Activated CD8-positive, alpha-beta T cell treated with anti-CD3 and anti-CD28 coated beads for 36 hours (primary cell): ENCODE measurements at regions not wholly inside any gene's neighbourhood (a gene's known extent, or its start where the extent isn't known, plus 50 kb on each side); places are given as distances from the start of the nearest gene placed in this dataset.

Experiments
- ATAC-seq: fragments of 200-7000 bp; cut with Tn5 transposase; one replicate; pipeline ENCODE4 v1.10.0; 2021; ENCODE audit warnings: mild to moderate bottlenecking, moderate library complexity
- CTCF ChIA-PET: fragments of 350-600 bp; sonication (Branson Sonifier 250); formaldehyde crosslinking; loops from one replicate; lab custom pipeline; 2021; ENCODE audit warnings: antibody characterized with exemption; lab: Charles Lee
- POLR2A ChIA-PET: fragments of 350-600 bp; sonication (Branson Sonifier 250); formaldehyde crosslinking; loops from one replicate; lab custom pipeline; 2021; ENCODE audit warnings: antibody characterized with exemption; lab: Charles Lee
- DNase-seq: peaks from one replicate; pipeline ENCODE4 v3.0.0-alpha.2; 2020
- H3K27ac Mint-ChIP-seq: one replicate; pipeline ENCODE4 v1.8.0; 2021; ENCODE audit warnings: mild to moderate bottlenecking, mixed read lengths
- H3K27me3 Mint-ChIP-seq: one replicate; pipeline ENCODE4 v1.8.0; 2021; ENCODE audit warnings: mixed read lengths
- H3K36me3 Mint-ChIP-seq: one replicate; pipeline ENCODE4 v1.8.0; 2021; ENCODE audit warnings: low read depth, mixed read lengths
- H3K4me1 Mint-ChIP-seq: one replicate; pipeline ENCODE4 v1.8.0; 2021; ENCODE audit warnings: low read depth, mixed read lengths
- H3K4me3 Mint-ChIP-seq: one replicate; pipeline ENCODE4 v1.8.0; 2021; ENCODE audit warnings: mild to moderate bottlenecking, moderate library complexity, mixed read lengths
- H3K9me3 Mint-ChIP-seq: one replicate; pipeline ENCODE4 v1.8.0; 2021; ENCODE audit warnings: mixed read lengths
- intact Hi-C: fragments of 100-400 bp; cut with micrococcal nuclease; formaldehyde crosslinking; loops from one replicate; pipeline ENCODE4 v1.10.0; 2022
- TF ChIP-seq, protein P1 (sequence below): fragments of 200-600 bp; IDR thresholded peaks from one replicate; pipeline ENCODE4 v1.8.0; 2022; ENCODE audit warnings: antibody characterized with exemption, mild to moderate bottlenecking

DNA sequence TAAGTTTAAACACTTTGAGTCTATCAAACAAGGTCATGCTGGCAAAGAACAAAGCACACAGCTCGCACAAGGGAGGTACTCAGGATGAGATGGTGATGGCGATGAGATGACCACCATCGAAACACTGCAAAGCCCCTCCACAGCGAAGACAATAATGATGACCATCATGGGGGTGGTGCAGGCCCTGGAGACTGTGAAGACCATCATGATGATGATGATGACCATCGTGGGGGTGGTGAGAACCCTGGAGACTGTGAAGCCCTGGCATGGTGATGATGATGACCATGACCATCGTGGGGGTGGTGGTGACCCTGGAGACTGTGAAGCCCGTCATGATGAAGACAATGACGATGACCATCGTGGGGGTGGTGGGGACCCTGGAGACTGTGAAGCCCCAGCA, 81.6 kb upstream of the SALL3 start:
- DNase-seq (no peak), ATAC-seq (no peak)
- intact Hi-C loops = no loop called here
- Mint-ChIP-seq H3K4me3 (no peak overlapping the region), H3K9me3 (no peaks in the 10 kb centered on the region), H3K4me1 (no peaks in the 10 kb centered on the region), H3K36me3 (no peaks in the 10 kb centered on the region), H3K27ac (no peak overlapping the region), H3K27me3 (peaks cover 10% of the 10 kb centered on the region)
- TF ChIP-seq, protein P1, sequence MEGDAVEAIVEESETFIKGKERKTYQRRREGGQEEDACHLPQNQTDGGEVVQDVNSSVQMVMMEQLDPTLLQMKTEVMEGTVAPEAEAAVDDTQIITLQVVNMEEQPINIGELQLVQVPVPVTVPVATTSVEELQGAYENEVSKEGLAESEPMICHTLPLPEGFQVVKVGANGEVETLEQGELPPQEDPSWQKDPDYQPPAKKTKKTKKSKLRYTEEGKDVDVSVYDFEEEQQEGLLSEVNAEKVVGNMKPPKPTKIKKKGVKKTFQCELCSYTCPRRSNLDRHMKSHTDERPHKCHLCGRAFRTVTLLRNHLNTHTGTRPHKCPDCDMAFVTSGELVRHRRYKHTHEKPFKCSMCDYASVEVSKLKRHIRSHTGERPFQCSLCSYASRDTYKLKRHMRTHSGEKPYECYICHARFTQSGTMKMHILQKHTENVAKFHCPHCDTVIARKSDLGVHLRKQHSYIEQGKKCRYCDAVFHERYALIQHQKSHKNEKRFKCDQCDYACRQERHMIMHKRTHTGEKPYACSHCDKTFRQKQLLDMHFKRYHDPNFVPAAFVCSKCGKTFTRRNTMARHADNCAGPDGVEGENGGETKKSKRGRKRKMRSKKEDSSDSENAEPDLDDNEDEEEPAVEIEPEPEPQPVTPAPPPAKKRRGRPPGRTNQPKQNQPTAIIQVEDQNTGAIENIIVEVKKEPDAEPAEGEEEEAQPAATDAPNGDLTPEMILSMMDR = no peak
- ChIA-PET POLR2A (no interaction called here), CTCF (interaction anchor here (0.9 kb wide), 1 partner anchor 23 kb away, joined by 4 read pairs; no protein-coding TSS in a partner anchor)

DNA sequence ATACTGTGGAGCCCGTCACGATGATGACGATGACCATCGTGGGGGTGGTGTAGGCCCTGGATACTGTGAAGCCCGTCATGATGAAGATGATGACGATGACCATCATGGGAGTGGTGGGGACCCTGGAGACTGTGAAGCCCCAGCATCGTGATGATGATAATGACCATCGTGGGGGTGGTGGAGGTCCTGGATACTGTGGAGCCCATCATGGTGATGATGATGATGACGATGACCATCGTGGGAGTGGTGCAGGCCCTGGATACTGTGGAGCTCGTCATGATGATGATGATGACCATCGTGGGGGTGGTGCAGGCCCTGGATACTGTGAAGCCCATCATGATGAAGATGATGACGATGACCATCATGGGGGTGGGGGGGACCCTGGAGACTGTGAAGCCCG, 81.0 kb upstream of the SALL3 start:
- no peak for DNase-seq
- no peak for ATAC-seq

DNA sequence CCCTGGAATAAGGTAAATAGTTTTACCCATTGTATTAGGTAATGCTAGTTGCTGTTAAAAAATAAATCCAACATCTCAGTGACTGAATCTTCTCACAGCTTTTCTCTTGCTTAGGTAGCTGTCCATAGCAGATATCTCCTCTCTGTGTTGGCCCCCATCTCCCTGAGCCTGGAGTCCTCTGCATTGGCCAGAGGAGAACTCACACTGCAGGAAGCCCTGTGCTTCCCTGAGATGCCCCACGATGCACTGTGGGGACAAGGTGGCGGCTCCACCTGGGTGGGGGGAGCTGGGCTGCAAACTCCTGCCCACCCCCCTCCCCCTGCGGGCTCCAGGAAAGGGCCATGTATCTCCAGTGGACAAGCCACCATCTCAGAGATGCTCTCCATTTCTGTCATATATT, 80.4 kb upstream of the SALL3 start:
- Mint-ChIP-seq H3K36me3 (no peaks in the 10 kb centered on the region), H3K4me1 (no peaks in the 10 kb centered on the region), H3K27ac (no peak overlapping the region), H3K27me3 (peaks cover 10% of the 10 kb centered on the region), H3K9me3 (no peaks in the 10 kb centered on the region), H3K4me3 (no peak overlapping the region)
- ChIA-PET POLR2A (no interaction called here), CTCF (no interaction called here)
- DNase-seq (no peak), ATAC-seq (no peak)
- TF ChIP-seq, protein P1 = no peak
- intact Hi-C loops = no loop called here

More for the DNA sequence above, 81.0 kb upstream of the SALL3 start:
- Mint-ChIP-seq H3K27ac (no peak overlapping the region), H3K27me3 (peaks cover 10% of the 10 kb centered on the region), H3K4me3 (no peak overlapping the region), H3K4me1 (no peaks in the 10 kb centered on the region), H3K9me3 (no peaks in the 10 kb centered on the region), H3K36me3 (no peaks in the 10 kb centered on the region)
- intact Hi-C loops = no loop called here
- ChIA-PET CTCF (no interaction called here), POLR2A (no interaction called here)
- TF ChIP-seq, protein P1 = no peak

DNA sequence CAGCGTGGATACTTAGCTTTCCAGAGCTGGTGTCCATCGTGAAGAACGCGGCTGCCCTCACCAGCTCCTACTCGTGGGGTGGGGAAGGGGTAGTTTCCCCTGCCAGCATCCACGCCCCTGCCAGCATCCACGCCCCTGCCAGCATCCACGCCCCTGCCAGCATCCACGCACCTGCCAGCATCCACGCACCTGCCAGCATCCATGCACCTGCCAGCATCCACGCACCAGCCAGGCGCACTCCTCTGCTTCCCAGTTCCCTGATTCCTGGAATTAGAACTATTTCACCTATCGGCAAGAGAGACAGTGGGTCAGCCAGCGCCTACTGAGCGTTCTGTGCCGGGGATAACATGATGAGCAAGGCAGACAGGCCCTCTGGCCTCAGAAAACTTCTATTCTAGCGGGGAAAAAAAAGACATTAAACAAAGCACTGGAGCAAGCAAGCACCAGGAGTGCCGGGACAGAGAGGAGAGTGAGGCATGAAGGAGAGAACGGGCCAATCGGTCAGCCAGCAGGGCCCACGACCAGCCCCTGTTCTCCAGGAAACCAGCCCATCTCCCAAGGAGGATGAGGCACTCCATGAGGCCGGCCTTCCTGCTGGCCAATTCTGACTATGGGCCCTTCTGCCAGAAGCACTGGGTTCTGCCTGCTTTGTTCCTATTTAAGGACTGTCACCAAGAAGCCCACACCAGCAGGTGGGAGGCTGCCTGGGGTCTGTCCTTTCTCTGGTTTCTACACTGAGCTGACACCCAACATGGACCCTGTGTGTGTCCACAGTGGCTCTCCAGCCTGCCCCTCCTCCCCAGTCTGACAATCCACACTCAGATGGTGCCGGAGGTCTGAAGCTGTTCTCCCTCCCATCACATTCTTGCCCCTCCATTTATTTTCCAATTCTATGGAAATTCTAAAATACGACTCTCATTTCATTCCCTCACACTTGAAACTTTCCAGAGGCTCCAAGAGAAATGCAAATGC, 78.4 kb upstream of the SALL3 start:
- no peak for ATAC-seq
- Mint-ChIP-seq H3K9me3 (no peaks in the 10 kb centered on the region), H3K4me1 (no peaks in the 10 kb centered on the region), H3K27me3 (peaks cover 10% of the 10 kb centered on the region), H3K27ac (no peak overlapping the region), H3K36me3 (no peaks in the 10 kb centered on the region), H3K4me3 (no peak overlapping the region)
- DNase-seq = no peak
- CTCF ChIA-PET = no interaction called here
- POLR2A ChIA-PET = no interaction called here
- TF ChIP-seq, protein P1 = no peak
- intact Hi-C loops = no loop called here
